ENCODE measurements at regions not wholly inside any gene's neighbourhood (a gene's known extent, or its start where the extent isn't known, plus 50 kb on each side); places are given as distances from the start of the nearest gene placed in this dataset.

- TF ChIP-seq CTCF (IDR thresholded peaks at IDR 0.05) (no peak), POLR2A (IDR thresholded peaks at IDR 0.05) (no peak)
Measured at GRCh38 chr9:79988126-79988525, 416.4 kb downstream of the TLE4 start.

Data from adrenal gland (tissue), 5 donors.